RWPE2 (cell line): ENCODE measurements at regions not wholly inside any gene's neighbourhood (a gene's known extent, or its start where the extent isn't known, plus 50 kb on each side); places are given as distances from the start of the nearest gene placed in this dataset.

ENCODE experiments used
- ATAC-seq: fragments of 200-7000 bp; cut with Tn5 transposase; 3 replicates; pipeline ENCODE4 v1.9.1; 2021; ENCODE audit warnings: low read depth
- DNase-seq: peaks from one replicate; pipeline ENCODE4 v3.0.0-alpha.2; 2020; ENCODE audit warnings: low spot score
- H3K27ac ChIP-seq: fragments of 450-650 bp; 2 replicates; pipeline ENCODE4 v1.5.1; 2017; ENCODE audit warnings: mild to moderate bottlenecking; ENCODE audit not compliant: poor library complexity, severe bottlenecking
- H3K27me3 ChIP-seq: fragments of 250-450 bp; sonication (Bioruptor Pico); 2 replicates; pipeline ENCODE4 v1.5.1; 2021; ENCODE audit warnings: mild to moderate bottlenecking, moderate library complexity; ENCODE audit not compliant: insufficient read depth, poor library complexity, severe bottlenecking
- H3K36me3 ChIP-seq: fragments of 250-450 bp; sonication (Bioruptor Pico); 2 replicates; pipeline ENCODE4 v1.5.1; 2020; ENCODE audit warnings: low read depth, mild to moderate bottlenecking, moderate library complexity
- H3K4me1 ChIP-seq: fragments of 250-450 bp; sonication (Bioruptor Pico); 2 replicates; pipeline ENCODE4 v1.5.1; 2021; ENCODE audit warnings: mild to moderate bottlenecking, moderate library complexity; ENCODE audit not compliant: insufficient read depth, poor library complexity, severe bottlenecking
- H3K4me3 ChIP-seq: fragments of 250-450 bp; sonication (Bioruptor Pico); 2 replicates; pipeline ENCODE4 v1.5.1; 2021; ENCODE audit warnings: mild to moderate bottlenecking, moderate library complexity; ENCODE audit not compliant: severe bottlenecking
- H3K9me3 ChIP-seq: fragments of 250-450 bp; sonication (Bioruptor Pico); 2 replicates; pipeline ENCODE4 v1.5.1; 2021; ENCODE audit warnings: mild to moderate bottlenecking, moderate library complexity; ENCODE audit not compliant: severe bottlenecking
- TF ChIP-seq, protein P1 (sequence below): fragments of 450-650 bp; IDR thresholded peaks from one replicate; pipeline ENCODE4 v1.5.1; 2017; ENCODE audit warnings: mild to moderate bottlenecking, moderate library complexity; ENCODE audit not compliant: poor library complexity, severe bottlenecking

DNA sequence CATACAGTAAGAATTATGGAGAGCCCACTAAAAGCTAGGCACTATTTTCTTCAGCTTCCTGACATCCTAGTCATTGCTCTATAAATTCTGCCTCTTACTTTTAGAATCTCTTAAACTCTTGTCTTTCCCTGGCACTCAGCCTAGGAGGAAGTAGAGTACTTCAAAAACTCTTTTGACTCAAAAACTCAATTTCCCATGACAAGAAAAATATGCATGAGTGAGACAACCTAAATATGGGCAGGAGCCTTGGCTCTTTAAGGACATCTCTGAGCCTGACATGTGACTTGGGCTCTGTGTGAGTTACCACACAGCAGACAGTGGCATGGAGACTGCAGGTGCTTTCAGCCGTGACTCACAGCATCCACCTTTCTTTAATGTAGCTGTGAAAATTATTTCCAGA is 97.5 kb upstream of the CCDC179 start:
- H3K9me3 ChIP-seq = no peaks in the 10 kb centered on the region
- H3K27me3 ChIP-seq = no peaks in the 10 kb centered on the region
- no peak overlapping the region for H3K27ac ChIP-seq
- H3K4me1 ChIP-seq = no peaks in the 10 kb centered on the region
- ATAC-seq = no peak
- no peak overlapping the region for H3K4me3 ChIP-seq
- TF ChIP-seq, protein P1, sequence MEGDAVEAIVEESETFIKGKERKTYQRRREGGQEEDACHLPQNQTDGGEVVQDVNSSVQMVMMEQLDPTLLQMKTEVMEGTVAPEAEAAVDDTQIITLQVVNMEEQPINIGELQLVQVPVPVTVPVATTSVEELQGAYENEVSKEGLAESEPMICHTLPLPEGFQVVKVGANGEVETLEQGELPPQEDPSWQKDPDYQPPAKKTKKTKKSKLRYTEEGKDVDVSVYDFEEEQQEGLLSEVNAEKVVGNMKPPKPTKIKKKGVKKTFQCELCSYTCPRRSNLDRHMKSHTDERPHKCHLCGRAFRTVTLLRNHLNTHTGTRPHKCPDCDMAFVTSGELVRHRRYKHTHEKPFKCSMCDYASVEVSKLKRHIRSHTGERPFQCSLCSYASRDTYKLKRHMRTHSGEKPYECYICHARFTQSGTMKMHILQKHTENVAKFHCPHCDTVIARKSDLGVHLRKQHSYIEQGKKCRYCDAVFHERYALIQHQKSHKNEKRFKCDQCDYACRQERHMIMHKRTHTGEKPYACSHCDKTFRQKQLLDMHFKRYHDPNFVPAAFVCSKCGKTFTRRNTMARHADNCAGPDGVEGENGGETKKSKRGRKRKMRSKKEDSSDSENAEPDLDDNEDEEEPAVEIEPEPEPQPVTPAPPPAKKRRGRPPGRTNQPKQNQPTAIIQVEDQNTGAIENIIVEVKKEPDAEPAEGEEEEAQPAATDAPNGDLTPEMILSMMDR = no peak
- DNase-seq = no peak
- no peaks in the 10 kb centered on the region for H3K36me3 ChIP-seq

DNA sequence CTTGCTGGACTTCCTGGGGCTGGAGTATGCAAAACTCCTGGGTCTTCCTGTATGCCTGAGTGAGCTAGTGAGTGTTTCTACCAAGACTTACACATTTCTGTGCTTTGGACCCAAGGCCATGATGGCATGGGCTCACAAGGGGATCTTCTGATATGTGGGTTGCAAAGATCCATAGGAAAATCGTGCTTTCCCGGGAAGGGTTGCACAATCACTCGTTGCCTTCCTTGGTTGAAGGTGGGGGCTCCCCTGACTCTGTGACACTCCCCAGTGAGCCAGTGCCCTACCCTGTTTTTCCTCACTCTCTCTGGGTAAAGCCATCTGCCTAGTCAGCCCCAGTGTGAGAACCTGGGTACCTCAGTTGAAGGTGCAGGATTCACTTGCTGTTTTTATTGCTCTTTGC is 114.0 kb upstream of the CCDC179 start:
- Histone ChIP-seq H3K4me3 (no peak overlapping the region), H3K27me3 (no peaks in the 10 kb centered on the region), H3K9me3 (no peaks in the 10 kb centered on the region), H3K4me1 (no peaks in the 10 kb centered on the region), H3K36me3 (no peaks in the 10 kb centered on the region), H3K27ac (no peak overlapping the region)
- DNase-seq (no peak), ATAC-seq (no peak)
- TF ChIP-seq, protein P1 = no peak

DNA sequence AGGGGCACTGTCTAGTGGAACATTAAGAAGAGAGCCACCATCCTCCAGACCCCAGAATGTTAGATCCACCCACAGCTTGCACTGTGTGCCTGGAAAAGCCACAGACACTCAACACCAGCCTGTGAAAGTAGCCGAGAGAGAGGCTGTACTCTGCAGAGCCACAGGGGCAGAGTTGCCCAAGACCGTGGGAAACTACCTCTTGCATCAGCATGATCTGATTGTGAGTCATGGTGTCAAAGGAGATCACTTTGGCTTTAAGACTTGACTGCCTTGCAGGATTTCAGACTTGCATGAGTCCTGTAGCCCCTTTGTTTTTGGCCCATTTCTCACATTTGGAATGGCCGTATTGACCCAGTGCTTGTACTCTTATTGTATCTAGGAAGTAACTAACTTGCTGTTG is 115.9 kb upstream of the CCDC179 start:
- Histone ChIP-seq H3K9me3 (no peaks in the 10 kb centered on the region), H3K4me3 (no peak overlapping the region), H3K4me1 (no peaks in the 10 kb centered on the region), H3K27ac (no peak overlapping the region), H3K36me3 (no peaks in the 10 kb centered on the region), H3K27me3 (no peaks in the 10 kb centered on the region)
- DNase-seq = peak; percentile 45
- TF ChIP-seq, protein P1 = no peak
- ATAC-seq = peak; percentile 91

DNA sequence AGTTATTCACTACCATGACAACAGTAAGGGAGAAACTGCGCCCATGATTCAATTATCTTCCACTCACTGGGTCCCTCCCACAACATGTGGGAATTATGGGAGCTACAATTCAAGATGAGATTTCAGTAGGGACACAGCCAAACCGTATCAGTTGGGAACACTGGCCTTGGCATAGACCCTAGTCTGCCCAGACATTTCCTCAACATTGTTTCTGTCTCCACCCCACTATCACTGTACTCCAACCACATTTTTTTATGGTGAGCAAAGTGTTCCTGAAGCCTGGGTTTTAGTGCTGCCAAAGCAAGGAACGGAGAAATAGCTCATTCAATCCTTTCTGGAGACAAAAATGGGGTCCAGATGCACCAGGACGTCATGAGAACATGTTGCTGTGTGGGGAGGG is 122.6 kb upstream of the CCDC179 start:
- TF ChIP-seq, protein P1 = no peak
- no peak overlapping the region for H3K27ac ChIP-seq
- ATAC-seq = no peak
- no peak overlapping the region for H3K4me3 ChIP-seq
- H3K36me3 ChIP-seq = no peaks in the 10 kb centered on the region
- DNase-seq = no peak
- H3K4me1 ChIP-seq = no peaks in the 10 kb centered on the region
- H3K9me3 ChIP-seq = no peaks in the 10 kb centered on the region
- H3K27me3 ChIP-seq = no peaks in the 10 kb centered on the region

DNA sequence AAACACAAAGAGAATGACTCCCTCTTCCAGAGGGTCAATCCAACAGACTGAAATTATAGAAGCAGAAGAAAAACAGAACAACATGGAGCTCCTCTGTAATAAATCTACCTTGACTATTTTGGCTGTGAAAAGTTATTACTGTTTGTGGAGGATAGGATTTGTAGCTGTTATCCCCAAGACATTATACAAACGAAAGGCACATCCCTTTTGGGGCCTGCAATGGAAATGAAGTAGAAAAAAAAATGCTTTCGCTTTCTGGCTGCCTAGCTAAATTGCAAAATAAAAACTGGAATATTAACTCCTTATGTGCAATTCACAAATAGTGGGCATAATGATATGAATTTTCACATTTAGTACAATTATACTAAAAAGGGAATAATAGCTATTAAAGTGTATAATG is 123.8 kb upstream of the CCDC179 start:
- ATAC-seq (no peak), DNase-seq (no peak)
- H3K27me3 ChIP-seq = no peaks in the 10 kb centered on the region
- H3K9me3 ChIP-seq = no peaks in the 10 kb centered on the region
- H3K36me3 ChIP-seq = no peaks in the 10 kb centered on the region
- no peaks in the 10 kb centered on the region for H3K4me1 ChIP-seq
- TF ChIP-seq, protein P1 = no peak
- no peak overlapping the region for H3K27ac ChIP-seq
- no peak overlapping the region for H3K4me3 ChIP-seq
